ENCODE measurements at regions not wholly inside any gene's neighbourhood (a gene's known extent, or its start where the extent isn't known, plus 50 kb on each side); places are given as distances from the start of the nearest gene placed in this dataset.

DNA sequence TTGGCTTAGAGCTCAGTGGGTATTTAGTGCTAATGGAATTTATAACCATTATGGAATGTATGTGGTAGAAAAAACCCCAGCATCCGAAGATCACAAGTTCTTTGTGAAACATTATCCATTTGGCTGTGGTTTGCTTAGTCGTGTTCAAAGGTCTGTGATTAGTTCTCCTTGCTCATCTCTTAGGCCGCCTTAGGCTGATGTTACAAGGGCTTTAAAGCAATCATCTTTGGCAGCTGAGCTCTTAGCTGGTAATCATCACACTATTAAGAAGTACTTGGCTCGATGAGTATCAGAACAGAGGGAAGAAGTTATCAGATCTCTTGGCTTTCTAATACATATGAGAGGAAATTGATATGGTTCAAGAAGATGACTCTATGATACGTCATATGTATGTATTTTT, 124.1 kb upstream of the E2F7 start (continued):
- TF ChIP-seq MZF1 (tag by site-specific recombination; IDR thresholded peaks at IDR 0.05; ENCODE audit: borderline replicate concordance) (no peak), ZNF785 (tag by site-specific recombination; IDR thresholded peaks at IDR 0.05) (no peak), ZNF629 (tag by site-specific recombination; IDR thresholded peaks at IDR 0.05) (no peak), ZNF423 (tag by site-specific recombination; IDR thresholded peaks at IDR 0.05) (no peak)
- TF ChIP-seq, protein P1, sequence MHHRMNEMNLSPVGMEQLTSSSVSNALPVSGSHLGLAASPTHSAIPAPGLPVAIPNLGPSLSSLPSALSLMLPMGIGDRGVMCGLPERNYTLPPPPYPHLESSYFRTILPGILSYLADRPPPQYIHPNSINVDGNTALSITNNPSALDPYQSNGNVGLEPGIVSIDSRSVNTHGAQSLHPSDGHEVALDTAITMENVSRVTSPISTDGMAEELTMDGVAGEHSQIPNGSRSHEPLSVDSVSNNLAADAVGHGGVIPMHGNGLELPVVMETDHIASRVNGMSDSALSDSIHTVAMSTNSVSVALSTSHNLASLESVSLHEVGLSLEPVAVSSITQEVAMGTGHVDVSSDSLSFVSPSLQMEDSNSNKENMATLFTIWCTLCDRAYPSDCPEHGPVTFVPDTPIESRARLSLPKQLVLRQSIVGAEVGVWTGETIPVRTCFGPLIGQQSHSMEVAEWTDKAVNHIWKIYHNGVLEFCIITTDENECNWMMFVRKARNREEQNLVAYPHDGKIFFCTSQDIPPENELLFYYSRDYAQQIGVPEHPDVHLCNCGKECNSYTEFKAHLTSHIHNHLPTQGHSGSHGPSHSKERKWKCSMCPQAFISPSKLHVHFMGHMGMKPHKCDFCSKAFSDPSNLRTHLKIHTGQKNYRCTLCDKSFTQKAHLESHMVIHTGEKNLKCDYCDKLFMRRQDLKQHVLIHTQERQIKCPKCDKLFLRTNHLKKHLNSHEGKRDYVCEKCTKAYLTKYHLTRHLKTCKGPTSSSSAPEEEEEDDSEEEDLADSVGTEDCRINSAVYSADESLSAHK (tag by site-specific recombination; IDR thresholded peaks at IDR 0.05) = no peak
- TF ChIP-seq, protein P2, sequence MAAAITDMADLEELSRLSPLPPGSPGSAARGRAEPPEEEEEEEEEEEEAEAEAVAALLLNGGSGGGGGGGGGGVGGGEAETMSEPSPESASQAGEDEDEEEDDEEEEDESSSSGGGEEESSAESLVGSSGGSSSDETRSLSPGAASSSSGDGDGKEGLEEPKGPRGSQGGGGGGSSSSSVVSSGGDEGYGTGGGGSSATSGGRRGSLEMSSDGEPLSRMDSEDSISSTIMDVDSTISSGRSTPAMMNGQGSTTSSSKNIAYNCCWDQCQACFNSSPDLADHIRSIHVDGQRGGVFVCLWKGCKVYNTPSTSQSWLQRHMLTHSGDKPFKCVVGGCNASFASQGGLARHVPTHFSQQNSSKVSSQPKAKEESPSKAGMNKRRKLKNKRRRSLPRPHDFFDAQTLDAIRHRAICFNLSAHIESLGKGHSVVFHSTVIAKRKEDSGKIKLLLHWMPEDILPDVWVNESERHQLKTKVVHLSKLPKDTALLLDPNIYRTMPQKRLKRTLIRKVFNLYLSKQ (tag by site-specific recombination; IDR thresholded peaks at IDR 0.05; ENCODE audit: borderline replicate concordance) = no peak

DNA sequence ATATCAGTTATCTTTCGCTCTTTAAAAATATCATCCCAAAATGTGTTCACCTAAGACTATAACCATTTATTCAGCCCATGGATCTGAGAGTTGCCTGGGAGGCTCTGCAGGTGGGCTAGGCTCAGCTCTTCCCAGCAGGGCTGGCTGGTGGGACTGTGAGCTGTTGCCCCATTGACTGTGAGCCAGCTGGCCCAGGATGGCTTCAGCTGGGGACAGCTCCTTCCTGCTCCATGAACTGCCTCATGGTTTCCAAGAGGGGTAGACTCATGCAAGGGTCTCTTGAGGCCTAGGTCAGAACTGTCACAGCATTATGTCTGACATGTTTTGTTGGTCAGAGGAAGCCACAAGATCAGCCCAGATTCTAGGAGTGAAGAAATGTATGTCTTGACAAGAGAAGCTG, 114.1 kb upstream of the E2F7 start:
- Histone ChIP-seq H3K9me3 (ENCODE audit: control insufficient read depth, insufficient read depth, low read depth, low read length) (no peaks in the 10 kb centered on the region), H3K4me3 (ENCODE audit: low read depth, low read length) (no peak overlapping the region), H3K4me1 (ENCODE audit: control insufficient read depth, insufficient read depth, low read length) (no peaks in the 10 kb centered on the region), H3K27ac (ENCODE audit: extremely low read depth, low read depth, low read length) (no peak overlapping the region), H3K36me3 (ENCODE audit: control insufficient read depth in 2 of 2, insufficient read depth in 1 of 2, low read length in 2 of 2) (no peaks in the 10 kb centered on the region)
- POLR2A ChIA-PET = no interaction called here
- CTCF ChIA-PET = no interaction called here
- TF ChIP-seq ZNF174 (tag by site-specific recombination; IDR thresholded peaks at IDR 0.05) = no peak
- TF ChIP-seq ZBTB20 (tag by site-specific recombination; IDR thresholded peaks at IDR 0.05) = no peak
- no peak for TF ChIP-seq ZNF175 (tag by site-specific recombination; IDR thresholded peaks at IDR 0.05)
- TF ChIP-seq ZNF404 (tag by site-specific recombination; IDR thresholded peaks at IDR 0.05) = no peak
- TF ChIP-seq ZNF514 (tag by site-specific recombination; IDR thresholded peaks at IDR 0.05) = no peak
- no peak for TF ChIP-seq ZNF202 (tag by site-specific recombination; IDR thresholded peaks at IDR 0.05; ENCODE audit: borderline replicate concordance)
- no peak for TF ChIP-seq ZNF157 (tag by site-specific recombination; IDR thresholded peaks at IDR 0.05)
- TF ChIP-seq ZNF658 (tag by site-specific recombination; IDR thresholded peaks at IDR 0.05) = no peak
- no peak for TF ChIP-seq MEIS1 (CRISPR knock-in tag; IDR thresholded peaks at IDR 0.05; ENCODE audit: borderline replicate concordance)
- no peak for TF ChIP-seq ZNF548 (tag by site-specific recombination; IDR thresholded peaks at IDR 0.05)
- no peak for TF ChIP-seq ZNF785 (tag by site-specific recombination; IDR thresholded peaks at IDR 0.05)
- TF ChIP-seq, protein P3, sequence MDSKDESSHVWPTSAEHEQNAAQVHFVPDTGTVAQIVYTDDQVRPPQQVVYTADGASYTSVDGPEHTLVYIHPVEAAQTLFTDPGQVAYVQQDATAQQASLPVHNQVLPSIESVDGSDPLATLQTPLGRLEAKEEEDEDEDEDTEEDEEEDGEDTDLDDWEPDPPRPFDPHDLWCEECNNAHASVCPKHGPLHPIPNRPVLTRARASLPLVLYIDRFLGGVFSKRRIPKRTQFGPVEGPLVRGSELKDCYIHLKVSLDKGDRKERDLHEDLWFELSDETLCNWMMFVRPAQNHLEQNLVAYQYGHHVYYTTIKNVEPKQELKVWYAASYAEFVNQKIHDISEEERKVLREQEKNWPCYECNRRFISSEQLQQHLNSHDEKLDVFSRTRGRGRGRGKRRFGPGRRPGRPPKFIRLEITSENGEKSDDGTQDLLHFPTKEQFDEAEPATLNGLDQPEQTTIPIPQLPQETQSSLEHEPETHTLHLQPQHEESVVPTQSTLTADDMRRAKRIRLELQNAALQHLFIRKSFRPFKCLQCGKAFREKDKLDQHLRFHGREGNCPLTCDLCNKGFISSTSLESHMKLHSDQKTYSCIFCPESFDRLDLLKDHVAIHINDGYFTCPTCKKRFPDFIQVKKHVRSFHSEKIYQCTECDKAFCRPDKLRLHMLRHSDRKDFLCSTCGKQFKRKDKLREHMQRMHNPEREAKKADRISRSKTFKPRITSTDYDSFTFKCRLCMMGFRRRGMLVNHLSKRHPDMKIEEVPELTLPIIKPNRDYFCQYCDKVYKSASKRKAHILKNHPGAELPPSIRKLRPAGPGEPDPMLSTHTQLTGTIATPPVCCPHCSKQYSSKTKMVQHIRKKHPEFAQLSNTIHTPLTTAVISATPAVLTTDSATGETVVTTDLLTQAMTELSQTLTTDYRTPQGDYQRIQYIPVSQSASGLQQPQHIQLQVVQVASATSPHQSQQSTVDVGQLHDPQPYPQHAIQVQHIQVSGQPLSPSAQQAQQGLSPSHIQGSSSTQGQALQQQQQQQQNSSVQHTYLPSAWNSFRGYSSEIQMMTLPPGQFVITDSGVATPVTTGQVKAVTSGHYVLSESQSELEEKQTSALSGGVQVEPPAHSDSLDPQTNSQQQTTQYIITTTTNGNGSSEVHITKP (tag by site-specific recombination; IDR thresholded peaks at IDR 0.05) = no peak

DNA sequence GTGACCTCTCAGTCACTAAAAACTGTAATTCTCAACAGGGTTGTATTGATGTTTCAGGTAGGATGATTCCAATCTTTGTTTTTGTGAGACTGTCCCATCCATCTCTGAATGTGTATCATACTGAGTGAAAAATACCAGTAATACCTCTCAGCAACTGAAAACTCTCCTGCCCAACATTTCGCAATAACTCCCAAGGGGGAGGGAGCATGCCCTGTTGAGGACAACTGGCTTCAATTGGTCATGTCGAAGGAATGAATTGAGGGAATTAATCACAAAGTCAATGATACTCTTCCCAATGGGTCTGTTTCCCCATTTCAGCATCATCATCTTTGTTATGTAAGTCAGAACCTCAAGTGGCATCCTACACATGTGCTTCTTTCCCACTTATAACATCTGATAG, 102.4 kb upstream of the E2F7 start:
- POLR2A ChIA-PET = no interaction called here
- no peak overlapping the region for H3K27ac ChIP-seq (ENCODE audit: extremely low read depth, low read depth, low read length)
- H3K4me3 ChIP-seq (ENCODE audit: low read depth, low read length) = no peak overlapping the region
- H3K9me3 ChIP-seq (ENCODE audit: control insufficient read depth, insufficient read depth, low read depth, low read length) = no peaks in the 10 kb centered on the region
- CTCF ChIA-PET = interaction anchor here (0.6 kb wide), 1 partner anchor 17 kb away, joined by 3 read pairs; no protein-coding TSS in a partner anchor
- H3K36me3 ChIP-seq (ENCODE audit: control insufficient read depth in 2 of 2, insufficient read depth in 1 of 2, low read length in 2 of 2) = no peaks in the 10 kb centered on the region
- 0 out of 2 replicates have a peak, but pooled peaks cover 6% of the 10 kb centered on the region for H3K4me1 ChIP-seq (ENCODE audit: control insufficient read depth, insufficient read depth, low read length)
- TF ChIP-seq ZNF184 (tag by site-specific recombination; IDR thresholded peaks at IDR 0.05) (no peak), ZNF366 (tag by site-specific recombination; conservative IDR thresholded peaks at IDR 0.05) (no peak), SP7 (tag by site-specific recombination; IDR thresholded peaks at IDR 0.05) (no peak), KLF7 (tag by site-specific recombination; IDR thresholded peaks at IDR 0.05; ENCODE audit: borderline replicate concordance) (no peak), ZNF214 (tag by site-specific recombination; IDR thresholded peaks at IDR 0.05; ENCODE audit: borderline replicate concordance) (no peak), ZBTB20 (tag by site-specific recombination; IDR thresholded peaks at IDR 0.05) (no peak), ZNF394 (tag by site-specific recombination; IDR thresholded peaks at IDR 0.05; ENCODE audit: borderline replicate concordance) (no peak), ZNF221 (tag by site-specific recombination; IDR thresholded peaks at IDR 0.05; ENCODE audit: borderline replicate concordance) (no peak)
- TF ChIP-seq, protein P2 (tag by site-specific recombination; IDR thresholded peaks at IDR 0.05; ENCODE audit: borderline replicate concordance) = no peak

Measured in HEK293 (cell line).